GM19468 (cell line): ENCODE measurements at regions not wholly inside any gene's neighbourhood (a gene's known extent, or its start where the extent isn't known, plus 50 kb on each side); places are given as distances from the start of the nearest gene placed in this dataset.

Source experiments
- ATAC-seq: cut with Tn5 transposase; IDR thresholded peaks from one replicate; pipeline ENCODE4 v1.9.1; 2021; ENCODE audit warnings: mild to moderate bottlenecking, moderate library complexity, moderate number of reproducible peaks; ENCODE audit not compliant: unreplicated experiment; ENCODE audit errors: extremely low read depth

GRCh38 chr11:122253589-122254231 is 137.7 kb upstream of the BLID start:
- no peak for ATAC-seq

- no peak for ATAC-seq
Measured at GRCh38 chr11:122248939-122249338, 132.9 kb upstream of the BLID start.

DNA sequence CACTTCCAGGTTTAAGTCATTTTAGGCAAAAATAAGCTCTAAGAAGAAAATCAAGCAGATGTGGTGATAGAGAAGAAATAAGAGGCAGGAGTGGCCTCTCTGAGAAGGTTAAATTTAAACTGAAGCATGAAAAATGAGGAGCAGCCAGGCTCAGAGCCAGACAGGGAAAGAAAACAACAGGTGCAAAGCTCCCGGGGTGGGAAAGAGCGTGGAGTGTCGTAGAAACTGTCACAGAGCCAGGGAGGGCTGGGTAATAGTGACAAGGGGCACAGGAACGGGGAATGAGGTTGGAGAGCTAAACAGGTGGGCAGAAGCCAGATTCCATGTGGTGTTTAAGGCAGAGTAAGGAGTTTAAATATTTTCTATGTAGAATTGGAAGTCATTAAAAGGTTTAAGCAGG is 132.1 kb upstream of the BLID start:
- no peak for ATAC-seq

DNA sequence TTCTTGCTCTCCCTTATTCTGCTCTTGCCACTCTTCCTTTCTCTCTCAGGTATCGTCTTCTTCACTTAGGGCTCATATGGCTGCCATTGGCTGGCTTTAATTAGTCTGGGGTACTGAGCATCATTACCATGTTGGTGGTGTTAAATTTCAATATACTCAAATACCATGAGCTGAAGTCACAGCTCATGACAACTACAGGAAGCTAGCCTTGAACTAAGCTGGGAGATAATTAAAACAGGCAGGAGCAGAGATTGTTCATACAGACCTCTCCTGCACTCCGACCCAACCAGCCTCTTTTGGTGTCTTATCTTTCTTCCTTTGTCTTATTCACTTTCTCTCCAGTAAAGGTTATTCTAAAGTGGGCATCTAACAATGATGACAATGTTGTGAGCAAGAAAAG is 130.9 kb upstream of the BLID start:
- no peak for ATAC-seq

DNA sequence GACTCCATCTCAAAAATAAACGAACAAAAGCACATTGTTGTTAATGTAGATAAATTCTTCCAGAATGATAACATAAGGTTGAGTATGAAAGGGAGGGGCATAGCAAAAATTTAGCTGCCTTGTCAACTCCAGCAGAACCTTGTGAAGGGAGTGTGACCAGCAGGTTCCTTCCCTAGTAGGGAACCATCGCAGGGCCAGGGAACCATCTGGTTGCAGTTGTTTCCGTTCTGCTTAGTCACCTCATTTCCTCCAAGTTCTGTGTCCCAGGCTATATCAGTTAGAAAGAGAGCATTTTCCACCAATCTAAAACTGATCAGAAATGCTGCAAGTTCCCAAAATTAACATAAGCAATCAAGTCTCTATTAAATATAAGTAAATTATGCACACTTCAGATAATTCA is 126.7 kb upstream of the BLID start:
- ATAC-seq = no peak

- ATAC-seq = no peak
Measured at GRCh38 chr11:122241566-122241965, 125.6 kb upstream of the BLID start.

- no peak for ATAC-seq
Measured at GRCh38 chr11:122240638-122241037, 124.6 kb upstream of the BLID start.

DNA sequence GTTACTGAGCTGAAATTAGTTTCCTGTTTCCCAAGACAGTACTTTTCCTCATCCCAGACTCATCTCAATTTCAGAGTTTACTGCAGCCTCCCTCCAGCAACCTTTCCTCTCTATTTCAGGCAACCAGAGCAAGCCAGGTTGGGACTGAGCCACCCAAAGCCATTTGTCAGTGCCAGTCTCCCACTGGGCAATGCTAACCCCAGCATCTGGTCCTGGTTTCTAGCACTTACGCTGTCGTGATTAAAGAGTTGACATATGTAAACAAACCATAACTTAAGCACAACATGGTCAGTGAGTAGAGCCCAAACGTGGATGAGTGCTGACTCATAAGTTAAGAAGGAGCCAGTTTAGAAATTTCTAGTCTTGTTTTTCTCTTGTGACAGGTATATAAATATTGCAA is 119.6 kb upstream of the BLID start:
- ATAC-seq = no peak

DNA sequence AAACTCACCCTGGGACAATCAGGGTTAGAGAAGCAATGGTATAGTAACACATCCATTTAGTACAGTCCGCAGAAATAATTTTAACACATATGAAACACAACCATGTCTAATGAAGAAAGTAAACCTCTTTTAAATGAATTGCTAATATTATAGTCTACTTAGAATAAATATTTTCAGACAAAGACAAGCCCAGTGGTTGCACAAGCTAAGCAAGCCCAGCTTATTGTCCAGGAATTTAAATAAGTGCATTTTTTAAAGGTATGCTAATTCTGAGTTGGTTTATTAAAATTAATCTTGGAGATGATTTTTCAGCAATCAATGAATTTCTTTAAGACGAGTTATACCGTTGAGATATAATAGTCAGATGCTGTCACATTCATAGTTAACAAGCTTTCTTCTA is 118.8 kb upstream of the BLID start:
- ATAC-seq = no peak

- no peak for ATAC-seq
Measured at GRCh38 chr11:122234257-122234656, 118.2 kb upstream of the BLID start.

- no peak for ATAC-seq
Measured at GRCh38 chr11:122232985-122233384, 117.0 kb upstream of the BLID start.

DNA sequence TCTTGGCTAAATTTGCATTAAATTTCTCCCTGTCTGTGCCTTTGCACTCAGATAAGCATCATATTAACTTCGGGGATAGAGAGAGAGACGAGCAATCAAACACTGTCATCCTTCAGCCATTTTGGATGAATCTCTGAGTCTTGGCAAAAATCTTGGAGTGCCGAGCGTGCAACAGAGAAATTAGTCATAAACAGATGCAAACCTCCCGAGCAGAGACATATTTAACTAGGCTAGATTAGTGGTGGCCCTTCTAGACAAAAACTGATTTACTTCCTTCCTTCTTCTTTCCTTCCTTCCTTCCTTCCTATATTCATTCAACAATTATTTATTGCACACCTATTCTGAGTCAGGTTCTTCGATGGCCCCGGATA is 114.4 kb upstream of the BLID start:
- ATAC-seq = no peak

GRCh38 chr11:122229481-122230384 is 113.7 kb upstream of the BLID start:
- ATAC-seq = no peak

DNA sequence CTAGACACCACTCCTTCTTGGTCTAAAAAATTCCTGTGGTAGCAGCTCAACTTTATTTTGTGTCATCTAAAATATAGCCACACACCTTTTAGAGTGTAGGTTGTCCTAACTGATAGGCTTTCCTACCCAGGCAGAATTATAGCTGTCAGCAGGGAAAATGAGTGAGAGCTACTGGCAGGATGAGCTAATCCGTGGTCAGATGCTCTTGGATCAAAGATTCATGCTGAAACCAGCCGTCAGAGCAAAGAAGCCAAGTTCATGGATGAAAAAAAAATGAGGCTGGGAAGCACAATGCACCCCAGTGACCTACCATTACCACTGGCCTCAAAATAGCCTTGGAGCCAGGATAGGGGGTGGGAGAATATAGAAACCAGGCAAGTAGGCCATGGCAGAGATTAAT is 113.1 kb upstream of the BLID start:
- no peak for ATAC-seq

DNA sequence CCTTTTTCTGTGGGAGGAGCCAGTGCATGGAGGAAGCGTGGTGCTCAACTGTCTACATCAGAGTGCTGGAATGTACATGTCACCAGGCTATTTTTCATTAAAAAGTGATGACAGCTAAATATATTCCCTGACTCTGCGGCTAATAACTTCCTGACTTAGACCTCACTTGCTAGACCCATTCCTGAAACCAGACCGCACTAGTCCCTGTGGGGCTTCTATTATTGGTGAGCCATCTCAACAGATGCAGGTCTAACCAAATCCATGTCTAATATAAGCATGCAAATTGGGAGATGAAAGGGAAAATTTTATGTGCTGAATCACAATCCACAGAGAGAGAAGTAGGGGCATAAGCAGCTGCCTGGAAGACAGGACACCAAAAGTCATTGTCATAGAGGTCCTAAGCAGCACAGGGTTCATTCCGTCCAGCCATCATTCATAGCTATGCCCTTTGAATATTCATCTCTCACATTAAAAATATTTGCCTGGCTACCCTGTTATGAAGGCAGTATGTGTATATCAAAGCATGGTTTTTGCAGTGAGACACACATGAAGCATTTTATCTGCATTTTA is 110.9 kb upstream of the BLID start:
- no peak for ATAC-seq

GRCh38 chr11:122224867-122225266 is 108.9 kb upstream of the BLID start:
- no peak for ATAC-seq

- no peak for ATAC-seq
Measured at GRCh38 chr11:122220321-122220720, 104.3 kb upstream of the BLID start.

GRCh38 chr11:122219791-122220190 is 103.8 kb upstream of the BLID start:
- ATAC-seq = no peak

DNA sequence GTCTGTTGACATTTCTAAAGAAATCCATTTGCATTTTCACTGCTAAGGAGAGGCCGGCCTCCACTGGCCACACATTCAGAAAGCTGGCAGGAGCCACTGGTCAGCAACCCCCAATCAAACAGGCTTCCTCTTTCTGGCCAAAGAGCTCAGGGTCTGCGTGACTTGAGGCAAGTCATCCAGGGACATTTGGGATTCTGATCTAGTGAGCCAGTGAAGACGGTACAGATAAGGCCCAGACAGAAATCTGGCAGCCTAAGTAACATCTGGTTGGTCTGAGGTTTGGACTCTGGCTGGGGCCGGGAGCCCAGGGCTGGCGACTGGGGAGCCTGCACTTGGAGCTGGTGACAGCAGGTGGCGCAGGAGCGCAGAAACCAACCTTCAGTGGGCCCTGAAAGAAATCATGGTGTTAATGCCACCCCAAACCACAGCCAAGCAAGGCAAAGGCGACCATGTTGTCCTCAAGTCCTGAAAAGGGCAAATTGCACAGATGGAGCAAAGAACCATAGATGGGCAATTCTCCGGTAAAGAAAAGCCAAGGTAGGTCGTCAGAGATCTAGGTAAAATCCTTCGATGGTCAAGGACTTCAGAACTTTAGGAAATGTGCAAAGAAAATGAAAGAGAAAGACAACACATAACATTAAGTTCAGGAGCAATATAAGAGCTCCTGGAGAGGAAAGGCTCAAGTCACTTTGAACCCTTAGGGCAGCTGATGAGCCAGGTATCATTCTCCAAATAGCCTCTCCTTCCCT is 99.4 kb upstream of the BLID start:
- no peak for ATAC-seq

- ATAC-seq = no peak
Measured at GRCh38 chr11:122214567-122214966, 98.6 kb upstream of the BLID start.

GRCh38 chr11:122214080-122214479 is 98.1 kb upstream of the BLID start:
- no peak for ATAC-seq
